Naive thymus-derived CD4-positive, alpha-beta T cell (primary cell): ENCODE measurements at regions not wholly inside any gene's neighbourhood (a gene's known extent, or its start where the extent isn't known, plus 50 kb on each side); places are given as distances from the start of the nearest gene placed in this dataset.

Experiments used
- ATAC-seq: fragments of 150-1000 bp; cut with Tn5 transposase; 2 replicates; pipeline ENCODE4 v1.10.0; 2021; ENCODE audit warnings: mild to moderate bottlenecking, moderate library complexity
- CTCF ChIA-PET: fragments of 350-600 bp; sonication (Branson Sonifier 250); formaldehyde crosslinking; loops from one replicate; lab custom pipeline; 2021; ENCODE audit warnings: antibody characterized with exemption; lab: Charles Lee
- POLR2A ChIA-PET: fragments of 350-600 bp; sonication (Branson Sonifier 250); formaldehyde crosslinking; loops from one replicate; lab custom pipeline; 2021; ENCODE audit warnings: antibody characterized with exemption, inconsistent platforms; lab: Charles Lee
- DNase-seq, 9 donors: peaks; one replicate each; pipeline versions ENCODE4 v3.0.0 to v3.0.0-alpha.2; 2020 to 2022; ENCODE audit warnings: mixed read lengths in 1 of 9
- H3K27ac ChIP-seq: one replicate; pipeline ENCODE4 v1.7.0; 2013; ENCODE audit warnings: mild to moderate bottlenecking, low read depth, low read length, moderate library complexity
- H3K27me3 ChIP-seq, 2 donors: one replicate each; pipeline ENCODE4 v1.7.0; 2013; ENCODE audit warnings: low read length in 2 of 2, mild to moderate bottlenecking in 2 of 2, moderate library complexity in 2 of 2; ENCODE audit not compliant: control insufficient read depth in 2 of 2, insufficient read depth in 2 of 2
- H3K36me3 ChIP-seq, 3 experiments: 1 replicate in 2 of 3; 2 replicates in 1 of 3; pipeline ENCODE4 v1.7.0; 2013; ENCODE audit warnings: low read length in 3 of 3, mild to moderate bottlenecking in 3 of 3, moderate library complexity in 1 of 3; ENCODE audit not compliant: insufficient read depth in 3 of 3, control insufficient read depth in 2 of 3
- H3K4me1 ChIP-seq, 2 donors: one replicate each; pipeline ENCODE4 v1.7.0; 2013; ENCODE audit warnings: low read length in 2 of 2, mild to moderate bottlenecking in 2 of 2, moderate library complexity in 1 of 2; ENCODE audit not compliant: control insufficient read depth in 2 of 2, insufficient read depth in 2 of 2
- H3K4me3 ChIP-seq: 2 replicates; pipeline ENCODE4 v1.7.0; 2013; ENCODE audit warnings: mild to moderate bottlenecking, low read length
- H3K9me3 ChIP-seq, 3 experiments: 1 replicate in 2 of 3; 2 replicates in 1 of 3; pipeline ENCODE4 v1.7.0; 2013; ENCODE audit warnings: low read length in 3 of 3; ENCODE audit not compliant: control insufficient read depth in 2 of 3
- H3K27ac Mint-ChIP-seq, 9 donors: one replicate each; pipeline ENCODE4 v1.8.0; 2020 to 2022; ENCODE audit warnings: mixed read lengths in 9 of 9, mild to moderate bottlenecking in 8 of 9, moderate library complexity in 5 of 9, inconsistent platforms in 2 of 9
- H3K27me3 Mint-ChIP-seq, 5 donors: one replicate each; pipeline ENCODE4 v1.8.0; 2021 to 2022; ENCODE audit warnings: mixed read lengths in 5 of 5, mild to moderate bottlenecking in 1 of 5
- H3K36me3 Mint-ChIP-seq, 5 donors: one replicate each; pipeline ENCODE4 v1.8.0; 2020 to 2022; ENCODE audit warnings: mixed read lengths in 5 of 5, mild to moderate bottlenecking in 3 of 5, inconsistent platforms in 1 of 5
- H3K4me1 Mint-ChIP-seq, 7 donors: one replicate each; pipeline ENCODE4 v1.8.0; 2020 to 2022; ENCODE audit warnings: mixed read lengths in 7 of 7, mild to moderate bottlenecking in 3 of 7, inconsistent platforms in 1 of 7
- H3K4me3 Mint-ChIP-seq, 10 donors: one replicate each; pipeline ENCODE4 v1.8.0; 2020 to 2022; ENCODE audit warnings: mild to moderate bottlenecking in 10 of 10, mixed read lengths in 10 of 10, moderate library complexity in 6 of 10, inconsistent platforms in 2 of 10
- H3K9me3 Mint-ChIP-seq, 11 donors: one replicate each; pipeline ENCODE4 v1.8.0; 2020 to 2022; ENCODE audit warnings: mixed read lengths in 11 of 11, mild to moderate bottlenecking in 4 of 11, inconsistent platforms in 1 of 11, moderate library complexity in 1 of 11
- intact Hi-C, 2 donors: fragments of 100-400 bp; cut with micrococcal nuclease; formaldehyde crosslinking; loops; one replicate each; pipeline ENCODE4 v1.15.1; 2023

DNA sequence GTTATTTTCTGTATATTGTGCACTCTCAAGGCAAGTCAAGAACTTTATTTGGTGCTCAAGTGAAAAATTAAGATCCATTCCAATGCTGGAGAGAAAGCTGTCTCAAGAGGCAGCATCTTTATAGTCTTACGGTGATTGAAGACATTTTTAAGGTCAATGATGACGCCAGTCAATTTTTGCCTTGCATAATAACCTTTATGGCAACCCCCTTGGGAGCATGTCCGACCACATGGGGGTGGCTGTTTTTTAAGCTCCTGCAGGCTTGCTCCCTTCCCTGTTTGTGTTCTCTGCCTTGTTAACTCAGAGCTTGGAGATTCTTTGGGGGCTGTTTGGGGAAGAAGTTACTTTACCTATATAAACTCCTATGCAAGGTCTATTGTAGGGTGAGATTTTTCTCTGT is 109.6 kb upstream of the FERMT1 start:
- no peak overlapping the region for H3K4me3 ChIP-seq
- DNase-seq, result no peak
- Mint-ChIP-seq H3K9me3 (peaks cover 0 to 16% (median 3%) of the 10 kb centered on the region in 11 donors), H3K4me1 (no peaks in the 10 kb centered on the region), H3K27ac (no peak overlapping the region), H3K36me3 (no peaks in the 10 kb centered on the region), H3K4me3 (no peak overlapping the region), H3K27me3 (peaks cover 0 to 7% (median 6%) of the 10 kb centered on the region in 5 donors)
- H3K9me3 ChIP-seq, result no peaks in the 10 kb centered on the region
- H3K4me1 ChIP-seq, result no peaks in the 10 kb centered on the region
- no peak overlapping the region for H3K27ac ChIP-seq
- CTCF ChIA-PET, result no interaction called here
- no peaks in the 10 kb centered on the region for H3K36me3 ChIP-seq
- H3K27me3 ChIP-seq, result no peaks in the 10 kb centered on the region
- no peak for ATAC-seq
- POLR2A ChIA-PET, result no interaction called here
- intact Hi-C loops, result no loop called here

GRCh38 chr20:6231556-6231955 is 108.7 kb upstream of the FERMT1 start:
- Histone ChIP-seq H3K9me3 (no peaks in the 10 kb centered on the region), H3K4me3 (no peak overlapping the region), H3K4me1 (no peaks in the 10 kb centered on the region), H3K27ac (no peak overlapping the region), H3K36me3 (no peaks in the 10 kb centered on the region), H3K27me3 (no peaks in the 10 kb centered on the region)
- DNase-seq (no peak), ATAC-seq (no peak)
- CTCF ChIA-PET, result no interaction called here
- H3K36me3 Mint-ChIP-seq, result no peaks in the 10 kb centered on the region
- no peak overlapping the region for H3K4me3 Mint-ChIP-seq
- no peak overlapping the region for H3K27ac Mint-ChIP-seq
- intact Hi-C loops, result no loop called here
- H3K9me3 Mint-ChIP-seq, result peaks cover 0 to 16% (median 3%) of the 10 kb centered on the region in 11 donors
- H3K4me1 Mint-ChIP-seq, result no peaks in the 10 kb centered on the region
- POLR2A ChIA-PET, result no interaction called here
- H3K27me3 Mint-ChIP-seq, result peaks cover 0 to 14% (median 6%) of the 10 kb centered on the region in 5 donors

GRCh38 chr20:6228302-6228843 is 105.5 kb upstream of the FERMT1 start:
- ATAC-seq (no peak), DNase-seq (no peak)
- Mint-ChIP-seq H3K27ac (no peak overlapping the region), H3K27me3 (peaks cover 0 to 10% (median 6%) of the 10 kb centered on the region in 5 donors), H3K4me1 (no peaks in the 10 kb centered on the region), H3K36me3 (no peaks in the 10 kb centered on the region), H3K9me3 (peaks cover 0 to 20% (median 5%) of the 10 kb centered on the region in 11 donors), H3K4me3 (no peak overlapping the region)
- ChIA-PET CTCF (no interaction called here), POLR2A (no interaction called here)
- Histone ChIP-seq H3K4me1 (no peaks in the 10 kb centered on the region), H3K27me3 (no peaks in the 10 kb centered on the region), H3K36me3 (no peaks in the 10 kb centered on the region), H3K4me3 (no peak overlapping the region), H3K27ac (no peak overlapping the region), H3K9me3 (no peaks in the 10 kb centered on the region)
- intact Hi-C loops, result no loop called here

- H3K36me3 ChIP-seq, result no peaks in the 10 kb centered on the region
- H3K9me3 ChIP-seq, result no peaks in the 10 kb centered on the region
- Mint-ChIP-seq H3K27me3 (peaks cover 0 to 32% (median 24%) of the 10 kb centered on the region in 5 donors), H3K4me3 (no peak overlapping the region), H3K36me3 (peaks cover 0 to 9% (median 0%) of the 10 kb centered on the region in 5 donors), H3K9me3 (peaks cover 0 to 18% (median 2%) of the 10 kb centered on the region in 11 donors), H3K4me1 (no peaks in the 10 kb centered on the region), H3K27ac (no peak overlapping the region)
- no peaks in the 10 kb centered on the region for H3K4me1 ChIP-seq
- ATAC-seq (no peak), DNase-seq (no peak)
- H3K27me3 ChIP-seq, result no peaks in the 10 kb centered on the region
- H3K27ac ChIP-seq, result no peak overlapping the region
- intact Hi-C loops, result no loop called here
- no peak overlapping the region for H3K4me3 ChIP-seq
- ChIA-PET CTCF (no interaction called here), POLR2A (no interaction called here)
Observed at GRCh38 chr20:6213311-6213710, 90.5 kb upstream of the FERMT1 start.

- Mint-ChIP-seq H3K4me1 (no peaks in the 10 kb centered on the region), H3K4me3 (no peak overlapping the region), H3K9me3 (peaks cover 0 to 18% (median 1%) of the 10 kb centered on the region in 11 donors), H3K36me3 (peaks cover 0 to 9% (median 0%) of the 10 kb centered on the region in 5 donors), H3K27ac (no peak overlapping the region), H3K27me3 (peaks cover 0 to 33% (median 26%) of the 10 kb centered on the region in 5 donors)
- Histone ChIP-seq H3K4me1 (no peaks in the 10 kb centered on the region), H3K4me3 (no peak overlapping the region), H3K27ac (no peak overlapping the region), H3K36me3 (no peaks in the 10 kb centered on the region), H3K9me3 (no peaks in the 10 kb centered on the region), H3K27me3 (no peaks in the 10 kb centered on the region)
- intact Hi-C loops, result no loop called here
- DNase-seq (no peak), ATAC-seq (no peak)
- CTCF ChIA-PET, result no interaction called here
- POLR2A ChIA-PET, result no interaction called here
Observed at GRCh38 chr20:6212903-6213302, 90.1 kb upstream of the FERMT1 start.

DNA sequence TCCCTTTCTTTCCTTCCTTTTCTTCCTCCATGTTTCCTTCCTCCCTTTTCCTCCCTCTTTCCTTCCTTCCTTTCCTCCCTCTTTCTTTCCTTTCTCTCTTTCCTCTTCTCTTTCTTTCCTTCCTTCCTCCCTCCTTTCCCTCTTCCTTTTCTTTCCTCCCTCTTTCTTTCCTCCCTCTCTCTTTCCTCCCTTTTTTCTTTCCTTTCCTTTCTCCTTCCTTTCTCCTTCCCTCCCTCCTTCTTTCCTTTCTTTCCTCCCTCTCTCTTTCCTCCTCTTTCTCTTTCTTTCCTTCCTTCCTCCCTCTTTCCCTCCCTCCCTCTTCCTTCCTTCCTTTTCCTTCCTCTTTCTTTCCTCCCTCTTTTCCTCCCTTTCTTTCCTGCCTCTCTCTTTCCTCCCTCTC is 86.3 kb upstream of the FERMT1 start:
- intact Hi-C loops, result no loop called here
- H3K27me3 Mint-ChIP-seq, result peaks cover 0 to 34% (median 31%) of the 10 kb centered on the region in 5 donors
- POLR2A ChIA-PET, result no interaction called here
- H3K36me3 Mint-ChIP-seq, result peaks cover 0 to 15% (median 0%) of the 10 kb centered on the region in 5 donors
- no peak overlapping the region for H3K27ac ChIP-seq
- ATAC-seq (no peak), DNase-seq (no peak)
- H3K4me3 Mint-ChIP-seq, result no peak overlapping the region
- H3K36me3 ChIP-seq, result no peaks in the 10 kb centered on the region
- no peak overlapping the region for H3K4me3 ChIP-seq
- H3K4me1 ChIP-seq, result no peaks in the 10 kb centered on the region
- no peaks in the 10 kb centered on the region for H3K4me1 Mint-ChIP-seq
- CTCF ChIA-PET, result no interaction called here
- no peak overlapping the region for H3K27ac Mint-ChIP-seq
- H3K27me3 ChIP-seq, result no peaks in the 10 kb centered on the region
- no peaks in the 10 kb centered on the region for H3K9me3 ChIP-seq
- peaks cover 0 to 26% (median 8%) of the 10 kb centered on the region in 11 donors for H3K9me3 Mint-ChIP-seq

DNA sequence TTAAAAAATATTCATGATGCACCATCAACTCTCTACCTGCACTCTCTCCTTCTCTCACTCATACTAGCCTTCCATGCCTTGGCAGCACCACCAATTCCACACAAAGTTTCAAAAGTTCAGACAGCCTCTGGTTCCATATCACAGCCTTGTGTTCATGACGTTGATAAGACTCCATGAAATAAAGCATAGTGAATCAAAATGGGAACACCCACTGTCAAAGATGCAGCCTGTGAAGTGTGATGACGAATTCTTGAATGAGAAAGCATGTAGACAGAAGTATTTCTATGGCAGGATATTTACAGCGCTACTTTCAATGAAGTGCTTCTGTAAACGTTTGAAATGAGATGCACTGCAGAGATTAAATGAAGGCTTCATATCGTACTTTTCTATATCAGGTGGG is 77.3 kb upstream of the FERMT1 start:
- DNase-seq, result no peak
- peaks cover 0 to 6% (median 5%) of the 10 kb centered on the region in 5 donors for H3K27me3 Mint-ChIP-seq

More for the DNA sequence above, 77.3 kb upstream of the FERMT1 start:
- Histone ChIP-seq H3K4me3 (no peak overlapping the region), H3K36me3 (no peaks in the 10 kb centered on the region), H3K9me3 (no peaks in the 10 kb centered on the region), H3K27me3 (no peaks in the 10 kb centered on the region), H3K27ac (no peak overlapping the region), H3K4me1 (no peaks in the 10 kb centered on the region)
- ATAC-seq, result no peak
- POLR2A ChIA-PET, result no interaction called here
- no peak overlapping the region for H3K27ac Mint-ChIP-seq
- intact Hi-C loops, result no loop called here
- peaks cover 0 to 12% (median 2%) of the 10 kb centered on the region in 11 donors for H3K9me3 Mint-ChIP-seq
- H3K4me3 Mint-ChIP-seq, result no peak overlapping the region
- H3K36me3 Mint-ChIP-seq, result no peaks in the 10 kb centered on the region
- CTCF ChIA-PET, result no interaction called here
- no peaks in the 10 kb centered on the region for H3K4me1 Mint-ChIP-seq
